Neural cell (in vitro differentiated cells): ENCODE measurements at regions not wholly inside any gene's neighbourhood (a gene's known extent, or its start where the extent isn't known, plus 50 kb on each side); places are given as distances from the start of the nearest gene placed in this dataset.

Experiments
- H2AFZ ChIP-seq: fragments of 200-600, 300-800 bp; sonication (generic), shearing (Covaris generic); 2 replicates; pipeline ENCODE4 v1.6.0; 2014; ENCODE audit warnings: low read depth, mild to moderate bottlenecking, antibody characterized with exemption, low read length, moderate library complexity
- H3F3A ChIP-seq: fragments of 200-600 bp; shearing (Covaris generic); 2 replicates; pipeline ENCODE4 v1.6.1; 2016; ENCODE audit warnings: mild to moderate bottlenecking, moderate library complexity, mixed read lengths, antibody characterized with exemption, low read length; ENCODE audit not compliant: insufficient read depth, poor library complexity, severe bottlenecking
- H3K27ac ChIP-seq: fragments of 200-600, 300-800 bp; sonication (generic), shearing (Covaris generic); 2 replicates; pipeline ENCODE4 v1.5.1; 2014; ENCODE audit warnings: mild to moderate bottlenecking, low read length, moderate library complexity
- H3K27me3 ChIP-seq: fragments of 300-800, 200-600 bp; sonication (generic), shearing (Covaris generic); 2 replicates; pipeline ENCODE4 v1.6.0; 2014; ENCODE audit warnings: mild to moderate bottlenecking, low read depth, low read length, moderate library complexity; ENCODE audit not compliant: insufficient read depth
- H3K36me3 ChIP-seq: fragments of 300-800, 200-600 bp; sonication (generic), shearing (Covaris generic); 2 replicates; pipeline ENCODE4 v1.5.1; 2014; ENCODE audit warnings: mild to moderate bottlenecking, antibody characterized with exemption, low read length, moderate library complexity; ENCODE audit not compliant: insufficient read depth
- H3K4me2 ChIP-seq: fragments of 300-800, 200-600 bp; sonication (generic), shearing (Covaris generic); 2 replicates; pipeline ENCODE4 v1.6.0; 2014; ENCODE audit warnings: mild to moderate bottlenecking, low read length
- H3K4me3 ChIP-seq: fragments of 300-800, 200-600 bp; sonication (generic), shearing (Covaris generic); 2 replicates; pipeline ENCODE4 v1.5.1; 2014; ENCODE audit warnings: mild to moderate bottlenecking, low read length, moderate library complexity
- H3K79me2 ChIP-seq: fragments of 200-600 bp; shearing (Covaris generic); replicated peaks from 2 replicates; pipeline ENCODE4 v1.6.0; 2014; ENCODE audit warnings: mild to moderate bottlenecking, low read length, moderate library complexity; ENCODE audit not compliant: insufficient read depth
- H3K9ac ChIP-seq: fragments of 300-800, 200-600 bp; sonication (generic), shearing (Covaris generic); 2 replicates; pipeline ENCODE4 v1.6.1; 2016; ENCODE audit warnings: mild to moderate bottlenecking, low read length, mixed read lengths
- H3K9me2 ChIP-seq: fragments of 200-600 bp; shearing (Covaris generic); 2 replicates; pipeline ENCODE4 v1.6.1; 2016; ENCODE audit warnings: mild to moderate bottlenecking, low read length, mixed read lengths; ENCODE audit not compliant: insufficient read depth
- H3K9me3 ChIP-seq: fragments of 200-600, 300-800 bp; sonication (generic), shearing (Covaris generic); 2 replicates; pipeline ENCODE4 v1.6.1; 2016; ENCODE audit warnings: mild to moderate bottlenecking, mixed run types, low read length, moderate library complexity, mixed read lengths
- H4K20me1 ChIP-seq: fragments of 200-600 bp; shearing (Covaris generic); 2 replicates; pipeline ENCODE4 v1.6.1; 2016; ENCODE audit warnings: mild to moderate bottlenecking, mixed run types; ENCODE audit not compliant: insufficient read depth
- EP300 ChIP-seq: fragments of 450-650 bp; conservative IDR thresholded peaks from 2 replicates; pipeline ENCODE4 v1.6.1; 2014; ENCODE audit warnings: antibody characterized with exemption, mild to moderate bottlenecking, moderate library complexity; ENCODE audit not compliant: poor library complexity, severe bottlenecking
- EZH2 ChIP-seq: fragments of 200-600, 300-800 bp; shearing (Covaris generic), sonication (generic); IDR thresholded peaks from 2 replicates; pipeline ENCODE4 v1.6.1; 2014; ENCODE audit warnings: antibody characterized with exemption, low read length, borderline replicate concordance, mild to moderate bottlenecking; ENCODE audit not compliant: insufficient read depth, poor library complexity, severe bottlenecking
- MXI1 ChIP-seq: fragments of 450-650 bp; conservative IDR thresholded peaks from 2 replicates; pipeline ENCODE4 v1.6.1; 2014; ENCODE audit warnings: antibody characterized with exemption, mild to moderate bottlenecking; ENCODE audit not compliant: poor library complexity, severe bottlenecking
- POLR2AphosphoS5 ChIP-seq: IDR thresholded peaks from 2 replicates; pipeline ENCODE4 v1.6.1; 2012
- RAD21 ChIP-seq: fragments of 450-650 bp; conservative IDR thresholded peaks from 2 replicates; pipeline ENCODE4 v1.6.1; 2014; ENCODE audit warnings: antibody characterized with exemption, mild to moderate bottlenecking, moderate library complexity
- REST ChIP-seq: IDR thresholded peaks from 2 replicates; pipeline ENCODE4 v1.6.1; 2012; ENCODE audit warnings: borderline replicate concordance
- SMC3 ChIP-seq: fragments of 450-650 bp; conservative IDR thresholded peaks from 2 replicates; pipeline ENCODE4 v1.6.1; 2014; ENCODE audit warnings: antibody characterized with exemption, mild to moderate bottlenecking, moderate library complexity; ENCODE audit not compliant: poor library complexity
- TAF1 ChIP-seq: IDR thresholded peaks from 2 replicates; pipeline ENCODE4 v1.6.1; 2012; ENCODE audit warnings: low read depth
- TF ChIP-seq, protein P1 (sequence below): fragments of 450-650 bp; IDR thresholded peaks from 2 replicates; pipeline ENCODE4 v1.5.1; 2014; ENCODE audit warnings: antibody characterized with exemption, mild to moderate bottlenecking, moderate library complexity; ENCODE audit not compliant: poor library complexity, severe bottlenecking

GRCh38 chr22:47647720-47648119 lies 885.3 kb downstream of the TBC1D22A start:
- no peak overlapping the region for H3K27ac ChIP-seq
- H3K79me2 ChIP-seq: no peaks in the 10 kb centered on the region
- H3K36me3 ChIP-seq: no peaks in the 10 kb centered on the region
- H3F3A ChIP-seq: no peaks in the 10 kb centered on the region
- H3K9ac ChIP-seq: no peak overlapping the region
- no peak for TF ChIP-seq SMC3
- TF ChIP-seq REST: no peak
- no peak for TF ChIP-seq RAD21
- TF ChIP-seq POLR2AphosphoS5: no peak
- no peak for TF ChIP-seq TAF1
- no peak for TF ChIP-seq MXI1
- TF ChIP-seq EZH2: no peak
- TF ChIP-seq EP300: no peak
- TF ChIP-seq, protein P1, sequence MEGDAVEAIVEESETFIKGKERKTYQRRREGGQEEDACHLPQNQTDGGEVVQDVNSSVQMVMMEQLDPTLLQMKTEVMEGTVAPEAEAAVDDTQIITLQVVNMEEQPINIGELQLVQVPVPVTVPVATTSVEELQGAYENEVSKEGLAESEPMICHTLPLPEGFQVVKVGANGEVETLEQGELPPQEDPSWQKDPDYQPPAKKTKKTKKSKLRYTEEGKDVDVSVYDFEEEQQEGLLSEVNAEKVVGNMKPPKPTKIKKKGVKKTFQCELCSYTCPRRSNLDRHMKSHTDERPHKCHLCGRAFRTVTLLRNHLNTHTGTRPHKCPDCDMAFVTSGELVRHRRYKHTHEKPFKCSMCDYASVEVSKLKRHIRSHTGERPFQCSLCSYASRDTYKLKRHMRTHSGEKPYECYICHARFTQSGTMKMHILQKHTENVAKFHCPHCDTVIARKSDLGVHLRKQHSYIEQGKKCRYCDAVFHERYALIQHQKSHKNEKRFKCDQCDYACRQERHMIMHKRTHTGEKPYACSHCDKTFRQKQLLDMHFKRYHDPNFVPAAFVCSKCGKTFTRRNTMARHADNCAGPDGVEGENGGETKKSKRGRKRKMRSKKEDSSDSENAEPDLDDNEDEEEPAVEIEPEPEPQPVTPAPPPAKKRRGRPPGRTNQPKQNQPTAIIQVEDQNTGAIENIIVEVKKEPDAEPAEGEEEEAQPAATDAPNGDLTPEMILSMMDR: no peak
- no peaks in the 10 kb centered on the region for H4K20me1 ChIP-seq
- H2AFZ ChIP-seq: no peak overlapping the region
- H3K4me2 ChIP-seq: no peak overlapping the region
- H3K9me3 ChIP-seq: no peaks in the 10 kb centered on the region
- H3K9me2 ChIP-seq: no peaks in the 10 kb centered on the region
- no peak overlapping the region for H3K4me3 ChIP-seq
- no peaks in the 10 kb centered on the region for H3K27me3 ChIP-seq

DNA sequence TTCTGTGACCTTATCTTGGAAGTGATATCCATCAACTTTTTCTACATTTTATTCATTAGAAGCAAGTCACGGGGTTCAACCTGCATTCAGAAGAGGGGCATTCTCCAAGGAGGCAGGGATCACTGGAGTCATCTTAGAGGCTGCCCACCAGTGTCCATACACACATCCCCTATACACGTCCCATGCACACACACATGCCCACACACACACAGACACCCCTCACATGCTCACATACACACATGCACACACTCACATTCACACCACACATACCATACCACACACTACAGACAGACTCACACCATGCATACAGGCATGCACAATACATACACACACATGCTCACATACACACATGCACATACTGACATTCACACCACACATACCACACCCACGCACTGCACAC lies 884.7 kb downstream of the TBC1D22A start:
- Histone ChIP-seq H4K20me1 (no peaks in the 10 kb centered on the region), H3K27me3 (no peaks in the 10 kb centered on the region), H3K9me2 (no peaks in the 10 kb centered on the region), H3F3A (no peaks in the 10 kb centered on the region), H2AFZ (no peak overlapping the region), H3K27ac (no peak overlapping the region), H3K9ac (no peak overlapping the region), H3K36me3 (no peaks in the 10 kb centered on the region), H3K4me2 (no peak overlapping the region), H3K9me3 (no peaks in the 10 kb centered on the region), H3K79me2 (no peaks in the 10 kb centered on the region), H3K4me3 (no peak overlapping the region)
- TF ChIP-seq EP300 (no peak), TAF1 (no peak), POLR2AphosphoS5 (no peak), RAD21 (no peak), REST (no peak), SMC3 (no peak), MXI1 (no peak), EZH2 (no peak)
- TF ChIP-seq, protein P1: no peak
